ENCODE measurements at regions not wholly inside any gene's neighbourhood (a gene's known extent, or its start where the extent isn't known, plus 50 kb on each side); places are given as distances from the start of the nearest gene placed in this dataset.

DNA sequence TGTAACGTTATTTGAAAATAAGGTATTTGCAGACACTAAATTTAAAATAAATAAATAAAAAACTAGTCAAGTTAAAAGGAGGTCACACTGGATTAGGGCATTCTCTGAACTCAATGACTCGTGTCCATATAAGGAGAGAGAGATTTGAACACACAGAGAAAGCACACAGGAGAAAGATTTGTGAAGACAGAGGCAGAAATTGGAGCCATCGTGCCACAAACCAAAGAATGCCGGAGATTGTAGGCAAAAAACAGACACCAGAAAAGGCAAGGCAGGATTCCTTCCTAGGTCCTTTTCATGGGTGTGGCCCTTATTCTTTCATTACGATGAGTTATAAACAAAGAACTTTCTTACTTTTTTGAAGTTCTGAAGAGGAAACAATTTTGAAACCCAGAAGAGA is 981.5 kb downstream of the DCDC2C start:
- Mint-ChIP-seq H3K36me3 (no peaks in the 10 kb centered on the region), H3K4me1 (no peaks in the 10 kb centered on the region), H3K4me3 (no peak overlapping the region), H3K9me3 (peaks cover 5% of the 10 kb centered on the region), H3K27ac (no peak overlapping the region), H3K27me3 (no peaks in the 10 kb centered on the region)
- CTCF ChIA-PET = no interaction called here
- no peak for DNase-seq

DNA sequence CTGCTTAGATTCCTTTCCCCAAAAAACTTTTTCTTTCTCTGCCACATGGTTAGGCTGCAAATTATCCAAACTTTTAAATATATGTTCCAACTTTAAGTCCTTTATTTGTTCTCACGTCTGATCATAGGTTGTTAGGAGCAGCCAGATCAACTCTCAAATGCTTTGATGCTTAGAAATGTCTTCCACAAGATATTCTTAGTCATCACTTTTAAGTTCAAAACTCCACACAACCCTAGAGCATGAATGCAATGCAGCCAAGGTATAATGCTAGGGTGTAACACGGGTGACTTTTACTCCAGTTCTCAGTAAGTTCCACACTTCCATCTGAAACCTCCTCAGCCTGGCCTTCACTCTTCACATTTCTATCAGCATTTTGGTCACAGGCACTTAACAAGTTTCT is 987.5 kb downstream of the DCDC2C start:
- Mint-ChIP-seq H3K4me3 (no peak overlapping the region), H3K9me3 (peaks cover 18% of the 10 kb centered on the region), H3K27me3 (no peaks in the 10 kb centered on the region), H3K36me3 (no peaks in the 10 kb centered on the region), H3K4me1 (no peaks in the 10 kb centered on the region), H3K27ac (no peak overlapping the region)
- CTCF ChIA-PET = no interaction called here
- no peak for DNase-seq

GRCh38 chr2:4693266-4693665 is 989.9 kb downstream of the DCDC2C start:
- CTCF ChIA-PET = no interaction called here
- H3K27ac Mint-ChIP-seq = no peak overlapping the region
- DNase-seq = no peak
- H3K4me3 Mint-ChIP-seq = no peak overlapping the region
- H3K4me1 Mint-ChIP-seq = no peaks in the 10 kb centered on the region
- H3K27me3 Mint-ChIP-seq = no peaks in the 10 kb centered on the region
- peaks cover 23% of the 10 kb centered on the region for H3K9me3 Mint-ChIP-seq
- no peaks in the 10 kb centered on the region for H3K36me3 Mint-ChIP-seq

DNA sequence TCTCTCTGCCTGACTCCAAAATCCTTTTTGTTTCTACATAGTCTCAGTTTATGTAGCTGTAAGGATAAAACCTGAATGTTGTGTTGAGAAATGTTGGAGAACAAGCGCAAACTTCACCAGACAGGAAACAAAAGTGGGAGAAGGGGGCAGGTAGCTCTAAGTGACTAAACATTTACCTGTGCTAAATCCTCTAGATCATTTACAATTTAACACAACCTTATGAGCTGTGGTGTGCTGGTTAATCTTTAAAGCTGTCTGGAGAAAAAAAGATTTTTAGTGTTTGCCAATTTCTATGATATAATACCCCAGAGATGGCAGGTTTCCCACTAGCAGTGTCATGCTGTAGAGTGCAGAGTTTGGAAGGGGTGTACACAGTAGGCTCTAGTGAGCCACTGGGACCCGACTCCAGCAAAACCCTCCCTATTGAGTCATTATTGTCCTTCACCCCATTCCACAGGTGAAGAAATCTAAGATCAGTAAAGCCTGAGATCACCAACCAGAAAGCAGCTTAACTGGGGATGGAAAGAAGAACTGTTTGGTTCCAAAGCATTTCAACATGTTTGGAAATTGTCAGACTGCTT is 992.0 kb downstream of the DCDC2C start:
- H3K27me3 Mint-ChIP-seq = no peaks in the 10 kb centered on the region
- no peak for DNase-seq
- H3K36me3 Mint-ChIP-seq = no peaks in the 10 kb centered on the region
- H3K4me3 Mint-ChIP-seq = no peak overlapping the region
- peaks cover 23% of the 10 kb centered on the region for H3K9me3 Mint-ChIP-seq
- H3K27ac Mint-ChIP-seq = no peak overlapping the region
- CTCF ChIA-PET = interaction anchor here (1.1 kb wide), 1 partner anchor 27 kb away, joined by 3 read pairs; no protein-coding TSS in a partner anchor
- H3K4me1 Mint-ChIP-seq = no peaks in the 10 kb centered on the region

- H3K27me3 Mint-ChIP-seq = no peaks in the 10 kb centered on the region
- no peaks in the 10 kb centered on the region for H3K36me3 Mint-ChIP-seq
- no peak overlapping the region for H3K27ac Mint-ChIP-seq
- H3K4me1 Mint-ChIP-seq = no peaks in the 10 kb centered on the region
- CTCF ChIA-PET = no interaction called here
- no peak overlapping the region for H3K4me3 Mint-ChIP-seq
- no peak for DNase-seq
- H3K9me3 Mint-ChIP-seq = peaks cover 19% of the 10 kb centered on the region
Measured at GRCh38 chr2:4715065-4715464, 977.1 kb upstream of the SOX11 start.

- no peak for DNase-seq
- Mint-ChIP-seq H3K4me1 (no peaks in the 10 kb centered on the region), H3K27ac (no peak overlapping the region), H3K36me3 (no peaks in the 10 kb centered on the region), H3K4me3 (no peak overlapping the region), H3K27me3 (no peaks in the 10 kb centered on the region), H3K9me3 (peaks cover 25% of the 10 kb centered on the region)
- CTCF ChIA-PET = no interaction called here
Measured at GRCh38 chr2:4718777-4719176, 973.4 kb upstream of the SOX11 start.

DNA sequence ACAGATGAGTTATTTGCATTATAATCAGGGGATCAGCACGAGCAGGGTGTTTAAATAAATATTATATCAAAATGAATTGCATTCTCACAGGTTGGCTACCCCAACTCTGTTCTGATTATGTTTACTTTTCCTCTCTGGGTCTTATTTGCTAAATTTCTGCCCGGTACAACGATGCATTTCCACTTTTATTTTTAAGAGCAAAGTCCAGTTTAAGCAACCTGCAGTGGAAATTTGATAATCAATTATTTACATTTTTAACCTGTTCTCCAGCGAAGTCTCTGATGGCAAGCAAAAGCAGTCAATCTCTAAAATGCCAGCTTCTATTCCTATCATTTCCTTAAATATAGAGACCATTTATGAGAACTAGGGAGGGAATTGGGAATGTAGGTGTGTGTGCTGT is 966.6 kb upstream of the SOX11 start:
- DNase-seq = no peak
- Mint-ChIP-seq H3K4me1 (no peaks in the 10 kb centered on the region), H3K4me3 (no peak overlapping the region), H3K27ac (no peak overlapping the region), H3K36me3 (no peaks in the 10 kb centered on the region), H3K27me3 (no peaks in the 10 kb centered on the region), H3K9me3 (peaks cover 12% of the 10 kb centered on the region)
- CTCF ChIA-PET = no interaction called here

DNA sequence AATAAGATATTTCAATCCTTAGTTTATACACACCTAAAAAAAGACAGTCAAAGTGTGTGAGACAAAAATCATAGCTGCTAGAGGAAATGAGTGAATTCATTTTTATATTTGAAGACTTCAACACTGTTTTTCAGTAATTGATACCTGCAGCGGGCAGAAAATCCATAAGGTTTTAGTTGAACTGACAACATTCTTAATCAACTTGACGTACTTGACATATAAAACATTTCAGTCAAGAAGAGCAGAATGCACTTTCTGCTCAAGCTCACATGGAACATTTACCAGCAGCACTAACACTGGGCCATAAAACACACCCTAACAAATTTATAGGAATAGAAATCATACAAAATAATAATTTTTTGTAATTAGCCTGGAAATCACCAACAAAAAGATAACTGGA is 959.6 kb upstream of the SOX11 start:
- H3K27me3 Mint-ChIP-seq = no peaks in the 10 kb centered on the region
- CTCF ChIA-PET = no interaction called here
- H3K36me3 Mint-ChIP-seq = no peaks in the 10 kb centered on the region
- peaks cover 12% of the 10 kb centered on the region for H3K9me3 Mint-ChIP-seq
- H3K27ac Mint-ChIP-seq = no peak overlapping the region
- DNase-seq = no peak
- H3K4me1 Mint-ChIP-seq = no peaks in the 10 kb centered on the region
- no peak overlapping the region for H3K4me3 Mint-ChIP-seq

GRCh38 chr2:4745056-4745991 is 946.9 kb upstream of the SOX11 start:
- H3K36me3 Mint-ChIP-seq = no peaks in the 10 kb centered on the region
- CTCF ChIA-PET = interaction anchor here (0.8 kb wide), 1 partner anchor 12 kb away, joined by 3 read pairs; no protein-coding TSS in a partner anchor
- no peak overlapping the region for H3K4me3 Mint-ChIP-seq
- no peaks in the 10 kb centered on the region for H3K4me1 Mint-ChIP-seq
- DNase-seq = no peak
- peaks cover 9% of the 10 kb centered on the region for H3K9me3 Mint-ChIP-seq
- H3K27me3 Mint-ChIP-seq = no peaks in the 10 kb centered on the region
- no peak overlapping the region for H3K27ac Mint-ChIP-seq

- no peaks in the 10 kb centered on the region for H3K27me3 Mint-ChIP-seq
- peaks cover 28% of the 10 kb centered on the region for H3K9me3 Mint-ChIP-seq
- no peak overlapping the region for H3K27ac Mint-ChIP-seq
- H3K4me3 Mint-ChIP-seq = no peak overlapping the region
- no peak for DNase-seq
- H3K36me3 Mint-ChIP-seq = no peaks in the 10 kb centered on the region
- CTCF ChIA-PET = no interaction called here
- H3K4me1 Mint-ChIP-seq = no peaks in the 10 kb centered on the region
Measured at GRCh38 chr2:4753721-4754120, 938.5 kb upstream of the SOX11 start.

DNA sequence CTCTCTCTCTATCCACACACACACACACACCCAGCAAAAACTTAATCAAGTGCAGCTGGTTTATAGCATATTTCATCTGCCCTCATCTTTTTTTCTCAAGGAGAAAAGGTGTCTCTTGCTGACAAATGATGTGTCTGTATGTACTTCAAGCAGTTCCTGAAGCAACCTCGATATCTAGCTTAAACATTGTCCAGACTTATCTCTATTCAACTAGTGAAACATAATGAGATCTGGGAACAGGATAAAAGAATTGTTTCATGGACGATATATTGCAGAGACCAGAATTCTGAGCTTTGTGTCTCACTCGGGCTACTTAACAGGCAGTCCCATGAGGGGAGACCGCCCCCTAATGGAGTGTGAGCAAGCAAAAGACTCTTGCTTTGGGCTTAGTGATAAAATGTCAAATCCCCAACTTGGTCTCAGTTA is 929.2 kb upstream of the SOX11 start:
- Mint-ChIP-seq H3K9me3 (peaks cover 13% of the 10 kb centered on the region), H3K4me3 (no peak overlapping the region), H3K27me3 (no peaks in the 10 kb centered on the region), H3K36me3 (no peaks in the 10 kb centered on the region), H3K4me1 (no peaks in the 10 kb centered on the region), H3K27ac (no peak overlapping the region)
- no peak for DNase-seq
- CTCF ChIA-PET = no interaction called here

GRCh38 chr2:4765787-4766530 is 926.2 kb upstream of the SOX11 start:
- H3K4me3 Mint-ChIP-seq = no peak overlapping the region
- CTCF ChIA-PET = no interaction called here
- H3K27me3 Mint-ChIP-seq = no peaks in the 10 kb centered on the region

DNA sequence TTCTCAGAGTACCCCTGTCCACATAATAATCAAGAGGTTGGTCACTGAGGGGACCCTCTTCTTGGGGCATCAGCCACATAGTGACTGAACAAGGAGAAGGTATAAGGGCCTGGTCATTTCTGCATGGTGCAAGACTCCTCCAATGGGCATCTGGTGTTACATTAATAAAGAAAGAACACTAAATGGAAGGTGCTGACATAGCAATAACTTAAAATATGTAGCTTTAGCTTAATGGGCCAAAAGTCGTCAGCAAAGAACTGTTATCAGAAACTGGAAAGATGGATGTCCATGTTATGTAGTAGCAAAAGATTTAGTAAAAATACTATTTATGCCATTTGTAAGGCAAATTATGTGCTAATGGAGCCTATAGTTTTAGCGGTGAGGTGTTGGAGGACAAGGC is 916.5 kb upstream of the SOX11 start:
- no peak overlapping the region for H3K4me3 Mint-ChIP-seq
- H3K36me3 Mint-ChIP-seq = no peaks in the 10 kb centered on the region
- H3K27me3 Mint-ChIP-seq = no peaks in the 10 kb centered on the region

More at GRCh38 chr2:4765787-4766530, 926.2 kb upstream of the SOX11 start:
- Mint-ChIP-seq H3K9me3 (peaks cover 3% of the 10 kb centered on the region), H3K4me1 (no peaks in the 10 kb centered on the region), H3K36me3 (no peaks in the 10 kb centered on the region), H3K27ac (no peak overlapping the region)
- DNase-seq = no peak

GRCh38 chr2:4780679-4781078 is 911.5 kb upstream of the SOX11 start:
- CTCF ChIA-PET = no interaction called here
- Mint-ChIP-seq H3K4me1 (no peaks in the 10 kb centered on the region), H3K9me3 (peaks cover 25% of the 10 kb centered on the region), H3K27ac (no peak overlapping the region), H3K27me3 (no peaks in the 10 kb centered on the region), H3K36me3 (no peaks in the 10 kb centered on the region), H3K4me3 (no peak overlapping the region)
- no peak for DNase-seq

More for the DNA sequence above, 916.5 kb upstream of the SOX11 start:
- DNase-seq = no peak
- Mint-ChIP-seq H3K9me3 (peaks cover 26% of the 10 kb centered on the region), H3K4me1 (no peaks in the 10 kb centered on the region), H3K27ac (no peak overlapping the region)
- CTCF ChIA-PET = no interaction called here
